LoVo (cell line): ENCODE measurements at regions not wholly inside any gene's neighbourhood (a gene's known extent, or its start where the extent isn't known, plus 50 kb on each side); places are given as distances from the start of the nearest gene placed in this dataset.

Experiments
- DNase-seq: peaks from one replicate; pipeline ENCODE4 v3.0.0-alpha.2; 2016; ENCODE audit warnings: low spot score

DNA sequence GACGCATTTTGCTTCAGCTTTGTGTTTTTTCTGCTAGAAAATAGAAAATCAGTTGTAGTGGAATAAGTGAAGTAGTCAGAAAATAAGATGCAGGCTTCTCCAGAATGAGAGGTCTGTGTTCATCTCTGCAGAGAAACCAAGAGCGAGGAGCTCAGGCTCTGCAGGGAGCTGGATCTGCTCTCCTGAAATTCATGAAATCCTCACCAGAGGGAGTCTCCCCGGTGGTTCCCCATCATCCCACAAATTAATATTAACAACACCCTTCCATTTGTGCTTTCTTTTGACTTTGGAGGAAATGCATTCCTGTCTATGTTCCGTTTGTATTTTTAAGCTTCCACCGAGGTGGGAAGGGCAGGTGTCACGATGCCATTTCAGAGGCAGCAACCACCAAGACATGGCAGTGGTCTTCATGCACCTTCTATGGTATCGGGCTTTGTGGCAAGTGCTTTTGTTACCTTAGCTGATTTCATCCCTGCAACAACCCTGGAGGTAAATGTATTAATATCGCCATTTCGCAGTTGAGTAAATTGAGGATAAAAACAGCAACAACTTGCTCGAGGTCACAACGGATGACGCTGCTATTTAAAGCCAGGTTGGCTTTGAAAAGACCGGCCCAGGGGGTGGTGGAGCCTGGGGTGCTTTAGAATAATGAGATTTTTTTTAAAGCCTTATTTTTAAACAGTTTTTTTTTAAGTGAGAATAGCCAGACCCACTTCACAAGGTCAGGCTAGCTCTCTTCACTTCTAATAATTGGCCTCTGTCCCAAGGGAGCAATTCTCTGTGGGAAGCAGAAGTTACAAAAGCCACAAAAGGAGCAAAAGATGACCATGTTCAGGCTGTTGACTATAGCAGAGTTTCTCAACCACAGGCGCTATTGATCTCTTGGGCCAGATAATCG, 367.6 kb upstream of the ERCC4 start:
- no peak for DNase-seq

- no peak for DNase-seq
Measured at GRCh38 chr16:13552960-13553257, 367.0 kb upstream of the ERCC4 start.

DNA sequence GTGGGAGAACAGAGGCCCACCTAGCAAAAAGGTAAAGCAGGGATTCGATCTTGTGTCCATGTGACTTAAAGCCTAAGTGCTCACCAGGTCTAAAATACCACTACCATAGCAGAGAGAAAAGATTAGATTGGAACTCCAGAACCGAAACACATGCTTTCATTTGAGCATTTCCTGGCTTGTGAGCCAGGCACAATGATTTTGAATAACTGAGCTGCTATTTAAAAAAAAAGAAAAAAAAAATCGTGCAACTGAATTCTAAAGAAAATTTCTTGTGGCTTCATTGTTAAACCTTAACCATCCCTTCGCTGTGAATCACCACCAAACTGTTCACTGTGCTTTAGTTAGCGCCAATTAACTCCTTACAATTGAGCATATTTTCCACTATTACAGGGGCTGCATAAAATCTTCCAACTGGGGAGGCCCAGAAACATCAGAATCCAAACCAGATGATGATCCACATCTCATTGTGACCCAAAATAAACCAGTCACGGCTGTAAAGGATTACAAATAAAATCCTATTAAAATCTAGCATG, 366.4 kb upstream of the ERCC4 start:
- DNase-seq = no peak

GRCh38 chr16:13554005-13554404, 365.9 kb upstream of the ERCC4 start:
- no peak for DNase-seq

GRCh38 chr16:13554643-13555042, 365.3 kb upstream of the ERCC4 start:
- no peak for DNase-seq

DNA sequence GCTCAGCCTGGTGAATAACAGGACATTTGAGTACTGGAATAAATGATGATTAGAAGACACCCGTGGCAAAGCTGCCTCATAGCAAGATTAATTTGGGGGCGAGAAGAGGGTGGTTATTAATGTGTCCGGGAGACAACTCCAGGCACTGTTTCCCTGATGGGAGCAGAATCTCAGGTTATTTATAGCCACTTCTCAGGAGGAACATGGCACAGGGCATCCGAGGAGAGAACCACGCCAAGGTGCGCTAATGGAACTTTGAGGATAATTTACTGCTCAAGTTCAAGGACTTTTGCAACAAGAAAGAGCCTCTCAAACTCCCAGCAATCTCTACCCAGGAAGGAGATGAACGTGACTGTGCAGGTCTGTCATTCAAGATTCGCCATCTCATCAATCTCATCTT, 362.5 kb upstream of the ERCC4 start:
- no peak for DNase-seq

GRCh38 chr16:13558752-13559151, 361.2 kb upstream of the ERCC4 start:
- DNase-seq = no peak

DNA sequence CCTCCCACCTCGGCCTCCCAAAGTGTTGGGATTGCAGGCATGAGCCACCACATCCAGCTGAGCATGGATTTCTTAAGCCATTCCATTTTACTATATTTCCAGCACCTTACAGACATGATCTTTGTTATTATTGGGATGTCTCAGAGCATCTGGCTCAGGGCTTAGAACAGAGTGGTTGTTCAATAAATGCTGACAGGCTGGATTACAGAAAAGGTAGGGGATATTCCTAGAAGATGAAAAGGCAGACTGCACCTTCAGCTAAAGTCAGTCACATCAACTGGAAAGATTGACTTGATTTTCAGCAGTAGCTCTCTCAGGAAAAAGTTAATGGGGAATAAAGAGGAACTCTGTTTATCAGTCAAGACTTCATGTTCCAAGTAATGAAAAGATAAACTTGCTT, 360.3 kb upstream of the ERCC4 start:
- DNase-seq = no peak

DNA sequence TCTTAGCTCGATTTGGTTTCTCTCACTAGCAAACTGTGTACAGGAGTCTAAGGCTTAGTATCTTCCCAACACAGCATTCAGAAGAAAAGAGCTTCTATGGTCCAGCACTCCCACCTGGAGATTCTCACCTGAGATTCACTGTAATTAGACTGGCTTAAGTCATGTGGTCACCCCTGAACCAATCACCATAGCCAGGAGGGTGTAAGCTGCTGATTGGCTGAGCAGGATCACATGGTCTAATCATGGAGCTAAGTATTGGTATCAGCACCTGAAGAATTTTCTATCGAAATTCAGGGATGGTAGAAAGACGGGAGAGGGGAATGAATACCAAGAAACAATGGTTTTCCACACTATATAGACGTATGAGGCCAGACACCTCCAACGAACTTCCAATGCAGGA, 359.8 kb upstream of the ERCC4 start:
- no peak for DNase-seq

- no peak for DNase-seq
Measured at GRCh38 chr16:13561291-13562070, 358.5 kb upstream of the ERCC4 start.

- no peak for DNase-seq
Measured at GRCh38 chr16:13568803-13569202, 351.2 kb upstream of the ERCC4 start.

DNA sequence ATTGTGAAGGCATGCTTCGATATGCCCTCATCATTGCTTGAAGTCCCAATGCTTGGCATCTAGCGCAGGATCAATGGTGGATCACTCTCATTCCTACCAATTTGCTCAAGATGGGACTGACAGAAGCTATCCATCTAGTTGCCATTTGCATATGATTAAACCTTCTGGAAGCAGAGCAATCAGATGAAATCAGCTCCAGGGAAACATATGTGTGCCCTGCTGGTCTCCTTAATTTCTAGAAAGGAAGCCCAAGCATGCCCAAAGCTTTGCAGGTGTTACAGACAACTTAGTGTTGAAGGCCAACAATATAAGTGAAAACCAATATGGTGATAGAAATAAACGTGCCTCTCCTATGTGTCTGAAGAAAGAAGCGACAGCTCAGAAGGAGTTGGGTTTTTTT, 350.0 kb upstream of the ERCC4 start:
- DNase-seq = no peak

DNA sequence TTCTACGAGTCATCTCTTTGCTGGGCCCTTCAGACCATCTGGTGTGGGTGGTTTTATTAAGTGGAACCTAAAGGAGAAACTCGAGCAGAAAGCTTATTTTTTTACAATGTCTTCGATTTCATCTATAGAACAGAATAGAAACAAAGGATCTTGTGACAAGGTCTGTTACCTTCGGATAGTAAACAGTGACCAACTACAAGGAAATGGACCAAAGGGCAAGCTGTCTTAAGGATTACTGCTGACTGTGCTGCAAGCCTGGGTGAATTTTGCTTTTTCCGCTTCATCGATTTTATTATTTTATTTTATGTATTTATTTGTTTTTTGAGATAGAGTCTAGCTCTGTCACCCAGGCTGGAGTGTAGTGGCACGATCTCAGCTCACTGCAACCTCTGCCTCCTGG, 348.9 kb upstream of the ERCC4 start:
- DNase-seq = no peak

- DNase-seq = no peak
Measured at GRCh38 chr16:13573903-13574302, 346.1 kb upstream of the ERCC4 start.

DNA sequence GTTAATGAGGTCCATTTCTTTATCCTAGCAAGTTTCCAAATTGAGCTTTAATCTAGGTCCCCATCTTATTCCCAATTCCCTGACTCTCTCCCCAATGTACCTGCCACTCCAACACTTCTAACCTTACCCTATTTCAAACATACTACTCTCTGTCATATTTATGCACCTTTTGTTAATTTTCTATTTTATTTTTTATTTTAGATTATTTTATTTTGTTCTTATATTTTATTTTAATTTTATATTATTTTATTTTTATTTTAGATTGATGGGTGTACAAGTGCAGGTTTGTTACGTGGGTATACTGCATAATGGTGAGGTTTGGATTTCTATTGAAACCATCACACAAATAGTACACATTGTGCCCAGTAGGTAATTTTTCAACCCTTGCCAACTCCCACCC, 333.9 kb upstream of the ERCC4 start:
- no peak for DNase-seq

DNA sequence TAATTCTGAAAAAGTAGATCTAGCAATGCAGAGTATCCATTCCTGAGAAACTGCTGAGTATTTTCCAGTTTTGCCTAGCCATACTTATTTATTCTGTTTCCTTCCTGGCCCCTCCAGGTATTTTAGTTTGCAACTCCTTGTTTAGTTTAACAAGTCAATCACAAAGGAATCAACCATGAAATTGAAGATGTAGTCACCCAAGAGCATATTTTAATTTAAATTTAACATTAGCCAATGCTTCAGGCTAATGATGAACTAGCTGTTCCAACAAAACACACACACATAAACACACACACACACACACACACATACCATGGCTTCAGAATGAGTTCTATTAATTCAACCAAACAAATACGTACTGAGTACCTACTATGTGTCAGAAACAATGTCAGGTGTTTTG, 332.8 kb upstream of the ERCC4 start:
- no peak for DNase-seq

GRCh38 chr16:13594823-13595222, 325.1 kb upstream of the ERCC4 start:
- DNase-seq = no peak

DNA sequence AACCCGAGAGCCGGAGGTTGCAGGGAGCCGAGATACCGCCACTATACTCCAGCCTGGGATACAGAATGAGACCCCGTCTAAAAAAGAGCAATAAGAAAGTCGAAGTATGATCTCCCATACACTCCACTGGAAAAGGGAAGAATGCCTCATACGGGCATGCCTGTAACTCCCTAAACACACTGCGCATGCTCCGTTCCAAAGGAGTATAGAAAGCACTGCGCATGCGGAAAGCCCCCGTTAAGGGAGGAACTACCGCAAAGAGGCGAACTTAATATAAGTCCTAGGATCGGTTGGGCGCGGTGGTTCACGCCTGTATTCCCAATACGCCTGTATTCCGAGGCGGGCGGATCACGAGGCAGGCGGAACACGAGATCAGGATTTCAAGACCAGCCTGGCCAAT, 313.1 kb upstream of the ERCC4 start:
- no peak for DNase-seq

DNA sequence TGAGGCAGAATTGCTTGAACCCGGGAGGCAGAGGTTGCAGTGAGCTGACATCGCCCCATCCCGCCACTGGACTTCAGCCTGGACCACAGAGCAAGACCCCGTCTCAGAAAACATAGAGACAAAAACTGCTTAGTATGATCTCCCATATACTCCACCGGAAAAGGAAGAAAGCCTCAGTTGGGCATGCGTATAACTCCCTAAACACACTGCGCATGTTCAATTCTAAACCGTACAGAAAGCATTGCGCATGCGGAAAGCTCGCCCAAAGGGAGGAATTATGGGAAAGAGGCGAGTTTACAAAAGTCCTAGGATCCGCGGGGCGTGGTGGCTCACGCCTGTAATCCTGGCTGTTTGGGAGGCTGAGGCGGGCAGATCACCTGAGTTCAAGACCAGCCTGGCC, 312.7 kb upstream of the ERCC4 start:
- no peak for DNase-seq

GRCh38 chr16:13611596-13611995, 308.4 kb upstream of the ERCC4 start:
- DNase-seq = no peak

GRCh38 chr16:13612623-13613022, 307.3 kb upstream of the ERCC4 start:
- DNase-seq = no peak

- DNase-seq = no peak
Measured at GRCh38 chr16:13613165-13613564, 306.8 kb upstream of the ERCC4 start.

DNA sequence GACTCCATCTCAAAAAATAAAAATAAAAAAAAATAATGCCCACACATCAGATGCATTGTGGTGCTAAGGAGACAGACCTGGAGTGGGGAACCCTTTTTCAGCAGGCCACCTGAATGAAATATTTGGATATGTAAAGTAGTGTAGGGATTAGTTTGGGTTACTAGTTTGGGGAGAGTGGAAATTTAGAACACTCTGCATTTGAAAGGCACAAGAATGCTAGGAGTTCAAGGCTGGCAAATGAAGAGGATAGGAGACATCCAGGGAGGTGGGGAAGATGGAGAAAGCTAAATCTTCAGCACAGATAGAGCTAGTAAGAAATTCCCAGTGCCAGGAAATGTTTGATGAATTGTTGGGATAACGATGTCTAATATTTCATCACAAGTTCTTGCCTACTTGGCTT, 298.3 kb upstream of the ERCC4 start:
- no peak for DNase-seq
